Smooth muscle cell (in vitro differentiated cells): ENCODE measurements at regions not wholly inside any gene's neighbourhood (a gene's known extent, or its start where the extent isn't known, plus 50 kb on each side); places are given as distances from the start of the nearest gene placed in this dataset.

Experiments
- DNase-seq: peaks from one replicate; lab custom pipeline; 2025; ENCODE audit not compliant: unreplicated experiment; lab: John Stamatoyannopoulos, UW
- H2AFZ ChIP-seq: fragments of 200-600 bp; sonication (generic); 2 replicates; pipeline ENCODE4 v1.6.0; 2016; ENCODE audit warnings: antibody characterized with exemption, low read depth, mild to moderate bottlenecking
- H3F3A ChIP-seq: fragments of 200-600 bp; sonication (generic); 2 replicates; pipeline ENCODE4 v1.6.0; 2017; ENCODE audit warnings: antibody characterized with exemption, low read depth
- H3K27ac ChIP-seq: fragments of 200-600 bp; sonication (generic); 2 replicates; pipeline ENCODE4 v1.5.1; 2016; ENCODE audit warnings: low read depth, mild to moderate bottlenecking
- H3K27me3 ChIP-seq: fragments of 200-600 bp; sonication (generic); 2 replicates; pipeline ENCODE4 v1.6.1; 2016; ENCODE audit warnings: low read depth, mild to moderate bottlenecking
- H3K36me3 ChIP-seq: fragments of 200-600 bp; sonication (generic); 2 replicates; pipeline ENCODE4 v1.5.1; 2016; ENCODE audit warnings: low read depth
- H3K4me1 ChIP-seq: fragments of 200-600 bp; sonication (generic); 2 replicates; pipeline ENCODE4 v1.5.1; 2016; ENCODE audit warnings: low read depth
- H3K4me2 ChIP-seq: fragments of 200-600 bp; sonication (generic); 2 replicates; pipeline ENCODE4 v1.6.0; 2016; ENCODE audit warnings: mild to moderate bottlenecking
- H3K4me3 ChIP-seq: fragments of 200-600 bp; sonication (generic); 2 replicates; pipeline ENCODE4 v1.5.1; 2016; ENCODE audit warnings: mild to moderate bottlenecking
- H3K79me2 ChIP-seq: fragments of 200-600 bp; sonication (generic); 2 replicates; pipeline ENCODE4 v1.6.0; 2016; ENCODE audit warnings: low read depth, mild to moderate bottlenecking
- H3K9ac ChIP-seq: fragments of 200-600 bp; sonication (generic); 2 replicates; pipeline ENCODE4 v1.6.0; 2016; ENCODE audit warnings: low read depth
- H3K9me3 ChIP-seq: fragments of 200-600 bp; sonication (generic); replicated peaks from 2 replicates; pipeline ENCODE4 v1.5.1; 2016; ENCODE audit warnings: low read depth
- H4K20me1 ChIP-seq: fragments of 200-600 bp; sonication (generic); 2 replicates; pipeline ENCODE4 v1.6.0; 2016; ENCODE audit warnings: low read depth
- CTCF ChIP-seq: fragments of 200-600 bp; sonication (generic); IDR thresholded peaks from 2 replicates; pipeline ENCODE4 v1.5.1; 2017; ENCODE audit warnings: borderline replicate concordance, mild to moderate bottlenecking, antibody characterized with exemption; ENCODE audit not compliant: insufficient read depth, poor library complexity, severe bottlenecking
- WGBS: methylation state at CpG from one replicate; pipeline ENCODE4 v1.1.7; 2016; ENCODE audit warnings: low lambda C conversion rate; 5-methylcytosine and 5-hydroxymethylcytosine counted together

GRCh38 chr3:72320095-72320954 lies 527.9 kb downstream of the SHQ1 start:
- H3K9ac ChIP-seq, result no peak overlapping the region

DNA sequence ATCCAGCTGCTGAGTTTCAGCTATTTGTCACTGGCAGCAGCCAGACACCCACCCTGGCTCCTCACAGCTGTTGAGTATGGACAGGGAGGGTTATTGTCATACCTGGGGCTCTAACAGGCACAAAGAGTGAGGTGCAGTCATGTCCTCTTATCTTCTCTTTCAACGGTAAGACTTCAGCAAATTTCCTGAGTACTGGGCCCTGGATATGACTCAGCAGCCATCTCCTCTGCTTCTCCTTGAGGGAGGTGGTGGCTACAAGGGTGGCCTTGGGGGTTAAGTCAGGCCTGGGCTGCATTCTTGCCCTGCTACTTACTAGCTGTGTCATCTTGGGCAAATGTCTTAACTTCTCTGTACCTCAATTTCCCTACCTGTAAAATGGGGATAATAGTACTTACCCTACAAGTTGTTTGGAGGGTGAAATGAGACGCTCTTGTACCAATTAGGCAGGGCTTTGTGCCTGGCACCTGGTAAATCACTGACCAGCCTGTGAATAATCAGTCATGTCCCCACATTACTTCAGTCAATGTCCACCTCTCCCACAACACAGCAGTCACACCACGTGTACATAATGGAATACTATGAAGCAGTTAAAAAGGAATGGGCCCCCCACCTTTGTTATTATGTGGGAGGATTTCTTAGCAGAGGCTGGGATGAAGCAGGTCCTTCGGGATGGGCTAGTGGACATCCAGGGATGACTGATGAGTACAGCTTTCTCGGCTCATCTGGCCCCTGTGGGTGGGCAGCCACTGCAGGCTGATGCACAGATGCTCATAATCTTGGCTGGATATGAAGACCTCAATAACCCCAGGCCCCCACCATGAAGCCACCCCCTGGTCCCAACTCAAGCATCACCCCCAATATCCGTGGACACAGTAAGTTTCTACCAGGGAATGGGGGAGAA lies 528.8 kb downstream of the SHQ1 start:
- TF ChIP-seq CTCF, result no peak
- Histone ChIP-seq H2AFZ (no peak overlapping the region), H3K27ac (peak overlapping the region; percentile 34)

More at GRCh38 chr3:72320095-72320954, 527.9 kb downstream of the SHQ1 start:
- DNase-seq, result no peak
- Histone ChIP-seq H3K27me3 (no peaks in the 10 kb centered on the region), H3K9me3 (no peaks in the 10 kb centered on the region), H3K79me2 (no peaks in the 10 kb centered on the region), H3K4me2 (no peak overlapping the region), H2AFZ (no peak overlapping the region), H3K4me1 (no peaks in the 10 kb centered on the region), H4K20me1 (no peaks in the 10 kb centered on the region), H3F3A (no peaks in the 10 kb centered on the region), H3K4me3 (no peak overlapping the region), H3K27ac (no peak overlapping the region), H3K36me3 (no peaks in the 10 kb centered on the region)
- 87% methylated on average over 17 of the region's 17 CpGs for WGBS
- no peak for TF ChIP-seq CTCF

DNA sequence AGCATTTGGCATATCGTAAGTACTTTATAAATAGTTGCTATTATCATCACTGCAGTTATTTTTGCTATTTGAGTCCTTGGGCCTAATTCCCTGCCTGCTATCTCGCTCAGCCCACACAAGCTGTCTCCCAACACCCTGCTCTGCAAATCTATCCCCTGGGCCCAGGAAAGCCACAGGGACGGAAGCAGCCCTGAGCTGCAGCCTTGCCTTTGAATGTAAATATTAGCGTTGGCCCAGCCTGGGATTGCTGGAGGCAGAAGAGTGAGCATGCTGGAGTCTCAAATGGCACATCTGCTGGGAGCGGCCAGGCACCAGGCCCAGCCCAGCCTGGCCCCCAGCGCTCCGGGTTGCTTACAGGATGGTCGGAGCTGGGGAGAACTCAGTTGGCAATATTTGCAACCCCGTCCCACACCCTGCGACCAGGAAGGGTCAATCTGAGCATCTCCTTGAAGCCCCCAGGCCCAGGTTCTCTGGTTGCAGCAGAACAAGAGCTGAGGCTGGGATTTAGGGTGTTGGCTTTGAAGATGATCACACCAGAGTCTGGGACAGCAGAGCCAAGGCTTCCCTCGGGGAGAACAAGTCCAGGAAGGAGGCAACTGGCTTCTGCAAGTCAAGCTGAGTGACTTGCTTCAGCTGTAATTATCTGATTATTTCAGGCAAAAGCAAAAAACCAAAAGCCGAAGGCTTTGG lies 529.6 kb downstream of the SHQ1 start:
- no peaks in the 10 kb centered on the region for H3K4me1 ChIP-seq
- no peak overlapping the region for H2AFZ ChIP-seq
- peak overlapping the region; percentile 16 for H3K4me2 ChIP-seq
- no peaks in the 10 kb centered on the region for H3K79me2 ChIP-seq
- no peaks in the 10 kb centered on the region for H4K20me1 ChIP-seq
- DNase-seq, result peak; percentile 4
- 32% methylated on average over 12 of the region's 12 CpGs for WGBS
- H3K4me3 ChIP-seq, result no peak overlapping the region
- H3K9me3 ChIP-seq, result no peaks in the 10 kb centered on the region
- no peak overlapping the region for H3K9ac ChIP-seq
- H3F3A ChIP-seq, result no peaks in the 10 kb centered on the region
- no peaks in the 10 kb centered on the region for H3K36me3 ChIP-seq
- TF ChIP-seq CTCF, result no peak
- peak overlapping the region; percentile 34 for H3K27ac ChIP-seq
- no peaks in the 10 kb centered on the region for H3K27me3 ChIP-seq

More for the DNA sequence above, 528.8 kb downstream of the SHQ1 start:
- peak overlapping the region; percentile 16 for H3K4me2 ChIP-seq
- 74% methylated on average over 6 of the region's 6 CpGs for WGBS
- H3K79me2 ChIP-seq, result no peaks in the 10 kb centered on the region
- H3K27me3 ChIP-seq, result no peaks in the 10 kb centered on the region
- no peak overlapping the region for H3K4me3 ChIP-seq
- H4K20me1 ChIP-seq, result no peaks in the 10 kb centered on the region
- H3K9ac ChIP-seq, result no peak overlapping the region
- no peak for DNase-seq
- no peaks in the 10 kb centered on the region for H3K4me1 ChIP-seq
- no peaks in the 10 kb centered on the region for H3F3A ChIP-seq
- H3K9me3 ChIP-seq, result no peaks in the 10 kb centered on the region
- H3K36me3 ChIP-seq, result no peaks in the 10 kb centered on the region
